GM12878 (cell line): ENCODE measurements at regions not wholly inside any gene's neighbourhood (a gene's known extent, or its start where the extent isn't known, plus 50 kb on each side); places are given as distances from the start of the nearest gene placed in this dataset.

Experiments
- ATAC-seq: fragments of 200-7000 bp; cut with Tn5 transposase; 3 replicates; pipeline ENCODE4 v1.9.1; 2020; ENCODE audit warnings: mild to moderate bottlenecking, moderate library complexity
- BruUV-seq: library from RNA; stranded (reverse); fragments of 400-500 nt; replicated peaks from 2 replicates; lab custom pipeline; 2021; lab: Mats Ljungman, UMichigan
- CTCF ChIA-PET: fragments of 300-600 bp; sonication (Branson Sonifier 250); formaldehyde crosslinking; extraction: SDS; loops from one replicate; lab custom pipeline; 2021; ENCODE audit warnings: inconsistent platforms; lab: Yijun Ruan, JAX
- POLR2A ChIA-PET: fragments of 350-600 bp; formaldehyde crosslinking; extraction: SDS; loops from one replicate; lab custom pipeline; 2021; ENCODE audit warnings: inconsistent platforms; lab: Charles Lee
- RAD21 ChIA-PET: fragments of 300-600 bp; sonication (Branson Sonifier 250); formaldehyde crosslinking; loops from one replicate; lab custom pipeline; 2023; ENCODE audit warnings: antibody characterized with exemption; ENCODE audit not compliant: unreplicated experiment; lab: Charles Lee
- SMC1A ChIA-PET: fragments of 300-600 bp; sonication (Branson Sonifier 250); formaldehyde crosslinking; loops from one replicate; lab custom pipeline; 2023; ENCODE audit not compliant: unreplicated experiment, uncharacterized antibody; lab: Charles Lee
- DNase-seq: peaks from one replicate; pipeline ENCODE4 v3.0.0-alpha.2; 2011; ENCODE audit warnings: low read depth, low spot score
- FAIRE-seq: peaks from 3 replicates; lab custom pipeline; 2011; peaks lifted over from hg19 to GRCh38; lab: Jason Lieb, UNC
- H2AFZ ChIP-seq: 2 replicates; pipeline ENCODE4 v1.6.0; 2011; ENCODE audit warnings: low read depth, low read length, control low read depth; ENCODE audit not compliant: control insufficient read depth
- H3K27ac ChIP-seq: 2 replicates; pipeline ENCODE4 v1.5.1; 2011; ENCODE audit warnings: control low read depth; ENCODE audit not compliant: control insufficient read depth, insufficient read depth
- H3K27me3 ChIP-seq, 2 experiments: replicated peaks in 1 of 2; 2 replicates each; pipeline versions ENCODE4 v1.6.0 to v1.6.1; 2011; ENCODE audit warnings: low read length in 1 of 2; ENCODE audit not compliant: control insufficient read depth in 2 of 2, insufficient read depth in 2 of 2
- H3K36me3 ChIP-seq, 2 experiments: 2 replicates each; pipeline ENCODE4 v1.5.1; 2011; ENCODE audit warnings: low read length in 1 of 2; ENCODE audit not compliant: control insufficient read depth in 2 of 2, insufficient read depth in 2 of 2
- H3K4me1 ChIP-seq: 2 replicates; pipeline ENCODE4 v1.6.1; 2011; ENCODE audit warnings: mild to moderate bottlenecking, low read length, moderate library complexity, mixed read lengths; ENCODE audit not compliant: control insufficient read depth, insufficient read depth
- H3K4me2 ChIP-seq: 2 replicates; pipeline ENCODE4 v1.6.0; 2011; ENCODE audit warnings: control low read depth; ENCODE audit not compliant: control insufficient read depth, insufficient read depth
- H3K4me3 ChIP-seq: fragments of 200-600 bp; sonication (generic); 2 replicates; pipeline ENCODE4 v1.5.1; 2016
- H3K79me2 ChIP-seq: 2 replicates; pipeline ENCODE4 v1.6.0; 2011; ENCODE audit warnings: low read length; ENCODE audit not compliant: control insufficient read depth, insufficient read depth
- H3K9ac ChIP-seq: 2 replicates; pipeline ENCODE4 v1.8.0; 2011; ENCODE audit warnings: low read length, control low read depth, mixed read lengths; ENCODE audit not compliant: control insufficient read depth, insufficient read depth
- H3K9me3 ChIP-seq: replicated peaks from 3 replicates; pipeline ENCODE4 v1.5.1; 2011; ENCODE audit warnings: mild to moderate bottlenecking, low read length; ENCODE audit not compliant: control insufficient read depth, insufficient read depth
- H4K20me1 ChIP-seq: 2 replicates; pipeline ENCODE4 v1.6.0; 2011; ENCODE audit not compliant: control insufficient read depth, insufficient read depth
- BCL11A ChIP-seq: IDR thresholded peaks from 2 replicates; pipeline ENCODE4 v1.6.1; 2011; ENCODE audit warnings: low read depth, low read length
- HDGF ChIP-seq: fragments of 450-650 bp; IDR thresholded peaks from 2 replicates; pipeline ENCODE4 v1.6.1; 2016; ENCODE audit warnings: antibody characterized with exemption
- IKZF1 ChIP-seq: fragments of 450-650 bp; conservative IDR thresholded peaks from 2 replicates; pipeline ENCODE4 v1.6.1; 2017; ENCODE audit warnings: antibody characterized with exemption, mild to moderate bottlenecking
- JUNB ChIP-seq: IDR thresholded peaks from 2 replicates; pipeline ENCODE4 v1.6.1; 2016; ENCODE audit warnings: antibody characterized with exemption, mild to moderate bottlenecking
- NFIC ChIP-seq: IDR thresholded peaks from 2 replicates; pipeline ENCODE4 v1.6.1; 2012; ENCODE audit warnings: low read depth, mild to moderate bottlenecking, inconsistent platforms, low read length, moderate library complexity
- SKIL ChIP-seq: fragments of 450-650 bp; IDR thresholded peaks from 2 replicates; pipeline ENCODE4 v1.6.1; 2017; ENCODE audit warnings: mild to moderate bottlenecking, low read depth, inconsistent platforms; ENCODE audit not compliant: poor library complexity, severe bottlenecking
- WRNIP1 ChIP-seq: IDR thresholded peaks from 2 replicates; pipeline ENCODE4 v1.6.1; 2011; ENCODE audit warnings: low read depth, low read length, improper control_type of control experiment, borderline replicate concordance
- ZNF687 ChIP-seq: fragments of 450-650 bp; IDR thresholded peaks from 2 replicates; pipeline ENCODE4 v1.6.1; 2017; ENCODE audit warnings: mild to moderate bottlenecking, moderate library complexity
- WGBS: methylation state at CpG from one replicate; pipeline ENCODE4 v1.1.6; 2016; ENCODE audit warnings: low lambda C conversion rate; ENCODE audit not compliant: insufficient replicate concordance, insufficient coverage; ENCODE audit errors: missing lambda C conversion rate; 5-methylcytosine and 5-hydroxymethylcytosine counted together
- in situ Hi-C: fragments of 300-500 bp; cut with MboI; formaldehyde crosslinking; loops from 9 replicates; pipeline ENCODE4 v1.14.3; 2018; ENCODE audit warnings: mixed read lengths
- intact Hi-C: fragments of 100-400 bp; cut with micrococcal nuclease; formaldehyde crosslinking; loops from one replicate; pipeline ENCODE4 v1.14.2; 2022; ENCODE audit not compliant: unreplicated experiment

- TF ChIP-seq ZNF687 (no peak), BCL11A (no peak), WRNIP1 (no peak)
These were observed 62.1 kb upstream of the ADAMTS18 start (continued) for GRCh38 chr16:77496934-77497333.

GRCh38 chr16:77499373-77500285 lies 64.8 kb upstream of the ADAMTS18 start:
- intact Hi-C loops = no loop called here
- POLR2A ChIA-PET = no interaction called here
- H3K9ac ChIP-seq = no peak overlapping the region
- BruUV-seq = no TSS peak
- H3K4me3 ChIP-seq = no peak overlapping the region
- H4K20me1 ChIP-seq = no peaks in the 10 kb centered on the region
- no peak overlapping the region for H3K27ac ChIP-seq
- H2AFZ ChIP-seq = no peak overlapping the region
- RAD21 ChIA-PET = no interaction called here
- SMC1A ChIA-PET = no interaction called here
- no peak for TF ChIP-seq JUNB
- TF ChIP-seq IKZF1 = no peak
- TF ChIP-seq SKIL = no peak
- TF ChIP-seq HDGF = no peak
- no peak for TF ChIP-seq NFIC
- no peak for ATAC-seq
- H3K27me3 ChIP-seq = no peaks in the 10 kb centered on the region
- H3K79me2 ChIP-seq = no peaks in the 10 kb centered on the region
- no peaks in the 10 kb centered on the region for H3K4me1 ChIP-seq
- H3K36me3 ChIP-seq = no peaks in the 10 kb centered on the region
- in situ Hi-C loops = no loop called here
- WGBS = 30% methylated on average over 12 of the region's 12 CpGs
- H3K4me2 ChIP-seq = no peak overlapping the region
- no peak for DNase-seq
- no peaks in the 10 kb centered on the region for H3K9me3 ChIP-seq
- CTCF ChIA-PET = no interaction called here
- no peak for FAIRE-seq
